NT2/D1 (cell line): ENCODE measurements at regions not wholly inside any gene's neighbourhood (a gene's known extent, or its start where the extent isn't known, plus 50 kb on each side); places are given as distances from the start of the nearest gene placed in this dataset.
"Not testable (repeated sequence)": the region's sequence is repeated elsewhere in the genome, so short reads cannot be mapped to it uniquely, and the experiment has no call there.

Experiments used
- DNase-seq: peaks from one replicate; pipeline ENCODE4 v3.0.0-alpha.2; 2011; ENCODE audit warnings: low read depth, low spot score
- H3K27me3 ChIP-seq: 2 replicates; pipeline ENCODE4 v1.6.0; 2011; ENCODE audit warnings: mild to moderate bottlenecking; ENCODE audit not compliant: insufficient read length, insufficient read depth
- H3K36me3 ChIP-seq: 2 replicates; pipeline ENCODE4 v1.6.1; 2011; ENCODE audit warnings: mild to moderate bottlenecking, low read length, mixed read lengths; ENCODE audit not compliant: insufficient read depth, insufficient read length
- H3K4me1 ChIP-seq: 2 replicates; pipeline ENCODE4 v1.5.1; 2011; ENCODE audit not compliant: insufficient read depth, insufficient read length
- H3K4me3 ChIP-seq: 2 replicates; pipeline ENCODE4 v1.5.1; 2011; ENCODE audit warnings: low read depth; ENCODE audit not compliant: insufficient read length
- H3K9ac ChIP-seq: 2 replicates; pipeline ENCODE4 v1.6.0; 2011; ENCODE audit warnings: low read depth; ENCODE audit not compliant: insufficient read length
- H3K9me3 ChIP-seq: 2 replicates; pipeline ENCODE4 v1.5.1; 2011; ENCODE audit warnings: mild to moderate bottlenecking, low read length; ENCODE audit not compliant: insufficient read depth
- SUZ12 ChIP-seq: IDR thresholded peaks from 2 replicates; pipeline ENCODE4 v1.6.1; 2011; ENCODE audit not compliant: insufficient read length, insufficient read depth; ENCODE audit errors: extremely low read depth
- YY1 ChIP-seq: IDR thresholded peaks from 2 replicates; pipeline ENCODE4 v1.6.1; 2011; ENCODE audit not compliant: insufficient read length, insufficient read depth
- ZNF274 ChIP-seq: IDR thresholded peaks from 2 replicates; pipeline ENCODE4 v1.6.1; 2011; ENCODE audit warnings: mild to moderate bottlenecking, low read depth, low read length

DNA sequence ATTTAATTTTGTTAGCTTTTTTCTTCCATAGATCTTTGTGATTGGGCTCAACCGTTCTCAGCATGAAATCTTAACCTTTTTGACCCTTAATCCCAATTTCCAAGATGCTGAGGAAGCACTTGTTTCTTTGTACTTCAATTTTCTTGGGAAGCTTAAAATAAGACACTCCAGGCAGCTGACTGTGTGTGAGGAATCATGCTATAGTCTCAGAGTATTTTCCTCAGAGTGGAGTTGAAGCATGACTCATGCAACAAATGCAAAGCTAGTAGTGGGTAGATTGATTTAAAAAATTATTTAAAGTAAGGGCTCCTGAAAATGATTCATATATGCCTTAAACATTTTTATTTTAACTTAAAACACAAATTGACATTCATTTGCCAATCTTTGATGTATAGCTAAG, 168.7 kb downstream of the BTBD3 start:
- Histone ChIP-seq H3K4me1 (no peaks in the 10 kb centered on the region), H3K9me3 (no peaks in the 10 kb centered on the region), H3K4me3 (no peak overlapping the region), H3K36me3 (no peaks in the 10 kb centered on the region), H3K27me3 (no peaks in the 10 kb centered on the region), H3K9ac (no peak overlapping the region)
- TF ChIP-seq ZNF274 (no peak), SUZ12 (no peak), YY1 (no peak)
- no peak for DNase-seq

DNA sequence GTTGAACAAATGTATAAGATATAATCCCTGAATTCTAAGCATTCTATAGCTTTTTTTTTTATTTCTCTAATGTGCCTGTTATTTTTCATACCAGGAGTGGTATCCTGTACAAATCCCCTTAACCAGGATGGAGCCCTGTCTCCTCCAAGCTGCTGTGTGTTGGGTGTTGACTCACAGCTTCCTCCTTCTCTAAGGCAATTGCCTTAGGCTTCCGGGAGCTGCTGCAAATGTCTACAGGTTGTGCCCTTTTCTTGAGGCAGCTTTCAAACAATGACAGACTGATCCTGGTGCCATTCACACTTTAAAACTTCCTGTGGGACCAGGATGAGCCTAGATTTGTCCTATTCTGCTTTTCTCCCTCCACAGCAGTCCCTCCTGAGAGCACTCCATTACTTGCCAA, 173.2 kb downstream of the BTBD3 start:
- Histone ChIP-seq H3K36me3 (no peaks in the 10 kb centered on the region), H3K4me1 (no peaks in the 10 kb centered on the region), H3K4me3 (no peak overlapping the region), H3K27me3 (no peaks in the 10 kb centered on the region), H3K9me3 (no peaks in the 10 kb centered on the region), H3K9ac (no peak overlapping the region)
- TF ChIP-seq YY1 (no peak), SUZ12 (no peak), ZNF274 (no peak)
- DNase-seq = no peak

DNA sequence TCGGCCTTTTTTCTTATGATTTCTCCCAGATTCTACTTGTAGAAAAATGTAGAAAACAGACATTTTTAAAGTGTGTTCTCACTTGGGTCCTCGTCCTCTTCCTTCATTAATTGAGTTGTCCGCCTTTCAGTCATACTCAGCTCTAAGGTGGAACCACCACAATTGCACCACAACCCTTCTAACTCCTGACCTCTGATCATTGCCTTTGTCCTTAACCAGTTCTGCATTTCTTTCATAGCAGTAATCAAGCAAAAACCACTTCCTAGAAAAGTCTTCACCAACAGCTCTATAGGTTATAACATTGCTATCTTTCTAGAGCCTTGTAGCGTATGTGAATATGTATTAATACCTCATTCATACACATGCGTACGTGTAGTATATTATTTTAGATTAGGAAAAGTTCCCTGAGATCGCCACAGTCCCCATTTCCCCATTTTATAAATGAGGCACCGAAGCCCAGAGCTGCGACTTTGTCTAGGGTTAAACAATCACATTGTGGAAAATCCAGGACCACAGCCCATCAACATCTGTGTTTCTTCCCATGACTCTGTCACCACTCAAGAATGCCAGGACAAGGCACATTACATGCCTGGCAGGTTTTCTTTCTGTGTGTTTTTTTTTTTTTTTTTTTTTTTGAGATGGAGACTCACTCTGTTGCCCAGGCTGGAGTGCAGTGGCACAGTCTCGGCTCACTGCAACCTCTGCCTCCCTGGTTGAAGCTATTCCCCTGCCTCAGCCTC, 175.5 kb downstream of the BTBD3 start:
- TF ChIP-seq YY1 (no peak), ZNF274 (no peak), SUZ12 (no peak)
- H3K4me3 ChIP-seq = no peak overlapping the region
- no peaks in the 10 kb centered on the region for H3K9me3 ChIP-seq
- no peak for DNase-seq
- H3K4me1 ChIP-seq = no peaks in the 10 kb centered on the region
- no peak overlapping the region for H3K9ac ChIP-seq
- H3K36me3 ChIP-seq = no peaks in the 10 kb centered on the region
- no peaks in the 10 kb centered on the region for H3K27me3 ChIP-seq

- H3K36me3 ChIP-seq, H3K4me3 ChIP-seq, H3K9me3 ChIP-seq, DNase-seq, H3K9ac ChIP-seq, H3K27me3 ChIP-seq, H3K4me1 ChIP-seq: not testable (repeated sequence)
Measured at GRCh38 chr20:12093797-12094190, 176.1 kb downstream of the BTBD3 start.

GRCh38 chr20:12095180-12095920, 177.7 kb downstream of the BTBD3 start:
- Histone ChIP-seq H3K27me3 (no peaks in the 10 kb centered on the region), H3K36me3 (no peaks in the 10 kb centered on the region), H3K4me3 (no peak overlapping the region), H3K9me3 (no peaks in the 10 kb centered on the region), H3K9ac (no peak overlapping the region), H3K4me1 (no peaks in the 10 kb centered on the region)
- TF ChIP-seq YY1 (no peak), SUZ12 (no peak), ZNF274 (no peak)
- no peak for DNase-seq

GRCh38 chr20:12098421-12098820, 180.7 kb downstream of the BTBD3 start:
- Histone ChIP-seq H3K36me3 (no peaks in the 10 kb centered on the region), H3K4me1 (no peaks in the 10 kb centered on the region)
- TF ChIP-seq ZNF274 (no peak), YY1 (no peak), SUZ12 (no peak)

DNA sequence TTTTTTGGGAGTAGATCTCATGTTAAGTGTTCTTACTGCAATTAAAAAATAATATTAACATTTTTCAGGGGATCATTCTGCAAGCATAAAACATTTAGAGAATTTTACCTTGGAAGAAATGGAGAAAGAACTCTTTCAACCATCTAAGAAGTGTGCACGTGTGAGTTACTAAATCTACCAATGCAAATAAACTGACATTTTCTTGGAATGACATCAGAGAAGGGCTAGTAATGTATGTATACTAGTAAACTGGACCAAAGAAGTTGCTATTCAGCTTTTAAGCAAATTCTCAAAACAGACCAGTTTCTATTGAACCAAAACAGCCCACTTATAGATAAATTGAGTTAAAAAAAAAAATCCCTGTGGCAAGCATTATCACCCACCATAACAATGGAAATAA, 191.2 kb downstream of the BTBD3 start:
- H3K4me1 ChIP-seq = no peaks in the 10 kb centered on the region
- no peaks in the 10 kb centered on the region for H3K36me3 ChIP-seq
- no peak overlapping the region for H3K4me3 ChIP-seq
- H3K27me3 ChIP-seq = no peaks in the 10 kb centered on the region
- H3K9ac ChIP-seq = no peak overlapping the region
- TF ChIP-seq YY1 = no peak
- TF ChIP-seq ZNF274 = no peak
- TF ChIP-seq SUZ12 = no peak
- no peaks in the 10 kb centered on the region for H3K9me3 ChIP-seq
- no peak for DNase-seq

More at GRCh38 chr20:12098421-12098820, 180.7 kb downstream of the BTBD3 start:
- Histone ChIP-seq H3K9ac (no peak overlapping the region), H3K4me3 (no peak overlapping the region), H3K27me3 (no peaks in the 10 kb centered on the region), H3K9me3 (no peaks in the 10 kb centered on the region)
- DNase-seq = no peak
